Nephron progenitor cell (in vitro differentiated cells): ENCODE measurements at regions not wholly inside any gene's neighbourhood (a gene's known extent, or its start where the extent isn't known, plus 50 kb on each side); places are given as distances from the start of the nearest gene placed in this dataset.

Source experiments
- DNase-seq: peaks from one replicate; pipeline ENCODE4 v3.0.0; 2021
- H3K27ac Mint-ChIP-seq: 2 replicates; pipeline ENCODE4 v1.8.0; 2021; ENCODE audit warnings: mild to moderate bottlenecking, moderate library complexity, mixed read lengths
- H3K27me3 Mint-ChIP-seq: 2 replicates; pipeline ENCODE4 v1.8.0; 2021; ENCODE audit warnings: mild to moderate bottlenecking, low read depth, mixed read lengths; ENCODE audit not compliant: poor library complexity
- H3K36me3 Mint-ChIP-seq: 2 replicates; pipeline ENCODE4 v1.8.0; 2021; ENCODE audit warnings: low read depth, mixed read lengths
- H3K4me1 Mint-ChIP-seq: 2 replicates; pipeline ENCODE4 v1.8.0; 2021; ENCODE audit warnings: mixed read lengths
- H3K4me3 Mint-ChIP-seq: 2 replicates; pipeline ENCODE4 v1.8.0; 2021; ENCODE audit warnings: mild to moderate bottlenecking, moderate library complexity, mixed read lengths
- H3K9me3 Mint-ChIP-seq: 2 replicates; pipeline ENCODE4 v1.8.0; 2021; ENCODE audit warnings: mild to moderate bottlenecking, moderate library complexity, mixed read lengths
- TF ChIP-seq, protein P1 (sequence below): fragments of 200-600 bp; sonication (generic); IDR thresholded peaks from 2 replicates; pipeline ENCODE4 v1.5.0; 2021; ENCODE audit warnings: antibody characterized with exemption

DNA sequence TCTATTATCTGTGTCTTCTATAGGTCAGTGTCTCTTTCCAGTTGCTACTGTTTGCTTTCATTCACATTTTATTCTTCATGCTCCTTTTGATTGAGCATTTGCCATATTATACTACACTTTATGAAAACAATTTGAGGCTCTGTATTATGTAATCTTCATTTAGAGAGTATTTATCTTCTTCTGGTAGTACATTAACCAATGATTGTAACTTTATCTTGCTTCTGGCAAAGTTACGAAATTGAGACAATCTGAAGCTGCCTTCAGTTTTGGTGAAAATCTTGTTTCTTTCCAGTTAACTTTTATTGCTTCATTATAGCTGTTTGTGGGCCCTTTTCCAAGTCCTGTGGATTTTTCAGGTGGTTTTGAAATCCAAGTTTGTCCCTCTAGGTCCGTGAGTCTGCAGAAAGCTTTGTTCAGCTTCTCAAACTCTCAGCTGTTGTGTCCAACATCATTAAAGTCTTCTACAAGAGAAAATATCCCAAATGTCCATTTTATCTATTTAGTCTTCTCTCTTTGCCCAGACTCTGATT, 1255.4 kb upstream of the SPRY2 start:
- TF ChIP-seq, protein P1, sequence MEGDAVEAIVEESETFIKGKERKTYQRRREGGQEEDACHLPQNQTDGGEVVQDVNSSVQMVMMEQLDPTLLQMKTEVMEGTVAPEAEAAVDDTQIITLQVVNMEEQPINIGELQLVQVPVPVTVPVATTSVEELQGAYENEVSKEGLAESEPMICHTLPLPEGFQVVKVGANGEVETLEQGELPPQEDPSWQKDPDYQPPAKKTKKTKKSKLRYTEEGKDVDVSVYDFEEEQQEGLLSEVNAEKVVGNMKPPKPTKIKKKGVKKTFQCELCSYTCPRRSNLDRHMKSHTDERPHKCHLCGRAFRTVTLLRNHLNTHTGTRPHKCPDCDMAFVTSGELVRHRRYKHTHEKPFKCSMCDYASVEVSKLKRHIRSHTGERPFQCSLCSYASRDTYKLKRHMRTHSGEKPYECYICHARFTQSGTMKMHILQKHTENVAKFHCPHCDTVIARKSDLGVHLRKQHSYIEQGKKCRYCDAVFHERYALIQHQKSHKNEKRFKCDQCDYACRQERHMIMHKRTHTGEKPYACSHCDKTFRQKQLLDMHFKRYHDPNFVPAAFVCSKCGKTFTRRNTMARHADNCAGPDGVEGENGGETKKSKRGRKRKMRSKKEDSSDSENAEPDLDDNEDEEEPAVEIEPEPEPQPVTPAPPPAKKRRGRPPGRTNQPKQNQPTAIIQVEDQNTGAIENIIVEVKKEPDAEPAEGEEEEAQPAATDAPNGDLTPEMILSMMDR: no peak
- Mint-ChIP-seq H3K4me3 (no peak overlapping the region), H3K27ac (no peak overlapping the region), H3K27me3 (no peaks in the 10 kb centered on the region), H3K9me3 (no peaks in the 10 kb centered on the region), H3K4me1 (no peaks in the 10 kb centered on the region), H3K36me3 (no peaks in the 10 kb centered on the region)
- no peak for DNase-seq

DNA sequence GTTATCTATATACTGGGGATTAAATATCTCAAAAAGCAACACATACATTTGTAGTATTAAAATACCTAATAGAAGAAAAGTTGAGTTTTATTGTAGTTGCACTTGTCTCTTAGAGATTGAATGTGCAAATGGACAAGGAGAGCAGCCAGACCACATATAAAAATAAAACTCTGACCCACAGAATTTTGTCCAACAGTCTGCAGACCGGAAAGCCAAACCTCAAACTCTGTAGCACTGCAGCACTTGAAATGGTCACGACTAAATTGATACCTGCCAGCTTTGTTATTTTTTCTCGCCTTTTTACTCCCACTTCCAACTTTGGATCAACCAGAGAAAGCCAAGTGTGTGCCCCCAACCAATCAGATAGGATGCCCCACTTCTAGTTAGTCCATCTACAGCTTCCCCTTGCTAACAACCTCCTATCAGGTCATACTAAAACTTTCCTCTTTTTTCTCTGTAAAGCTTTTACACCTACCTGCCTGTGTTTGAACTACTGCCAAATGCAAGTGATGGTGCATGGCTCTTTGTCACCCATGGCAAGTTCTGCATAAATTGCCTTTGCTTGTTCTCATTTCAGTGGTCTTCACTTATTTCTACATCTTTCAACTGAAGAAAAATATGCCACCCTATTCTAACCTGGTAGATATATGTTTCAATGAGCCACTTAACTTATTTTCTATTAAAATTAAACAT, 1250.7 kb upstream of the SPRY2 start:
- H3K27me3 Mint-ChIP-seq: no peaks in the 10 kb centered on the region
- no peaks in the 10 kb centered on the region for H3K4me1 Mint-ChIP-seq
- H3K36me3 Mint-ChIP-seq: no peaks in the 10 kb centered on the region
- H3K4me3 Mint-ChIP-seq: no peak overlapping the region
- DNase-seq: no peak
- TF ChIP-seq, protein P1: no peak
- H3K9me3 Mint-ChIP-seq: no peaks in the 10 kb centered on the region
- H3K27ac Mint-ChIP-seq: no peak overlapping the region

DNA sequence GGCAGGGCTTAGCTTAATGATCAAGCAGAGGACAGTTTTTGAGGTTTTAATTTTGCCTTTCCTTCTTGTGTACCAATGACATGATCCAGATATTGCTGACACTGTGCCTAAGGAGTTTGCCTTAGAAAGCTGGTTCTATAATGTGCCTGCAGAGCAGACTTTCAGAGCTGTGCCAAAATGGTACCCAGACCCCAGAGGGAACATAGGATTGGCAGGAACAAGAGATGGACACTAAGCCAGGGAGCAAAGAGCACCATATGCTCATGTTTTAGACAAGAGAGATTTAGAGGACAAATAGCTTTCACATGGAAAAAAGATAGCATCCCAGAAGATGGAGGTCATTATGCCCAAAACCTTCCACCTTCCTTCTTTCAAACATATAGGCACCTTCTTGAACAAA, 1241.5 kb upstream of the SPRY2 start:
- H3K4me3 Mint-ChIP-seq: no peak overlapping the region
- no peak for DNase-seq
- H3K36me3 Mint-ChIP-seq: no peaks in the 10 kb centered on the region
- TF ChIP-seq, protein P1: no peak
- H3K9me3 Mint-ChIP-seq: no peaks in the 10 kb centered on the region
- H3K27me3 Mint-ChIP-seq: peaks cover 3% of the 10 kb centered on the region
- H3K27ac Mint-ChIP-seq: no peak overlapping the region
- no peaks in the 10 kb centered on the region for H3K4me1 Mint-ChIP-seq

DNA sequence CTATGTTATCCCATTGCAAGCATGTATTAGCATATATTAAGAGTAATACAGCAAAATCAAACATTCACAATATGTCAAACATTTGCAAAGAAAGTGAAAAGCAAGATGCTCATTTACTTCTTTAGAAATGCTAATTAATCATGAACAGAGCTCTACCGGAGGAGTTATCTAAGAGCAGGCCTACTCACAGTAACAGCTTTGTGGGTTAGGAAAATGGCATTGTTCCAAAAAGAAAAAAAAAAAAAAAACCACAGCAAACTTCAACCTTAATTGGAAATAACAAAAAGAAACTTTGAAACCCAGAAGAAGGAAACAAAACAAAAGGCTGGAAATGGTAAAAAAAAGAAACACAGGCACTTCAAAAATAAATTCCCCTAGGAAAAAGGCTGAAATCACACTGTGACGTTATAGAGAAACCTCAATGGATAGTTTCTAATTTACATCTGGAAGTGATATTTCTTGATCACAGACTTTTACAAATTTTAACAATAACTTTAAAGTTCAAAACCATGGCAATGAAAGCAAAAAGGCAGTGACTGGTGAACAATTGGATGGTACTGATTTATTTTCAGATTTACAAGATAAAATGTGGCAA, 1236.8 kb upstream of the SPRY2 start:
- Mint-ChIP-seq H3K4me1 (no peaks in the 10 kb centered on the region), H3K27ac (no peak overlapping the region), H3K27me3 (peaks cover 3% of the 10 kb centered on the region), H3K4me3 (no peak overlapping the region), H3K9me3 (no peaks in the 10 kb centered on the region), H3K36me3 (no peaks in the 10 kb centered on the region)
- no peak for DNase-seq
- TF ChIP-seq, protein P1: no peak

DNA sequence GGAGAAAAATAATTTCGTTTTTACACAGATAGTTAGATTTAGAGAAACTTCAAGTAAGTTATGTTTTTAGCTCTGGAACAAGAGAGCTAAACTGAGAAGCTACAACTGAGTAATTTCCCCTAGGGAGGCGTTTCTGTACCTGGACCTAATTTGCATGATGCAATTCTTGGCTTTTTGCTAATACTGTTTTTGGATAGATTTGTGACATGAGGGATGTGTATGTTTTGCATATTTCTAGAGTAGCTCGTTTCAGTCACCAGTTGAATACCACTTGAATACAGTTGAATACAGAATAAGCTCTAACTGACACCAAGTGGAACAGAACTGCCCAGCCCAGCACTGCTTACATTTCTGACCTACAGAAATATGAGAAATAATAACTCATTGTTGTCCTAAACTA, 1227.9 kb upstream of the SPRY2 start:
- Mint-ChIP-seq H3K27me3 (no peaks in the 10 kb centered on the region), H3K9me3 (no peaks in the 10 kb centered on the region), H3K27ac (no peak overlapping the region), H3K4me3 (no peak overlapping the region), H3K36me3 (no peaks in the 10 kb centered on the region), H3K4me1 (no peaks in the 10 kb centered on the region)
- TF ChIP-seq, protein P1: no peak
- no peak for DNase-seq

DNA sequence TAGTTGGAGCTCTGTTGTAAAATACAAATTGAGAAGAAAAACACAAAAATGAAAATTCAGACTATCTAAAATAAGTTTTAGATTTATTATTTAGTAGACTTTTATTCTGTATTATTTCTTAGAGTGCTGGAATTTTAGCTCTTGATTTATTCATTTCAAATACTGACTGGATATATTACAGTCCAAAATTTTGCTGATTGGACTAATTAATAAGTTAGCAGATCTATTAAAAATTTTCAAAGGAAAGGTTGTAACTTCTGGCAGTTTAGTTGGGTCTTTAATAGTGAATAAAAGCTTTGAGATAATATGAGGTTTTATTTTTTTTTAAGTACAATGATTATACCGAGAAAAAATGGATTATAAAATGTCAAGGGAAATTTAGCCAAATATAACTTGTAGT, 1224.9 kb upstream of the SPRY2 start:
- H3K27me3 Mint-ChIP-seq: no peaks in the 10 kb centered on the region
- H3K9me3 Mint-ChIP-seq: peaks cover under 1% of the 10 kb centered on the region
- H3K27ac Mint-ChIP-seq: no peak overlapping the region
- H3K36me3 Mint-ChIP-seq: no peaks in the 10 kb centered on the region
- DNase-seq: no peak
- no peaks in the 10 kb centered on the region for H3K4me1 Mint-ChIP-seq
- no peak overlapping the region for H3K4me3 Mint-ChIP-seq
- TF ChIP-seq, protein P1: no peak
